ACHN (cell line): ENCODE measurements at regions not wholly inside any gene's neighbourhood (a gene's known extent, or its start where the extent isn't known, plus 50 kb on each side); places are given as distances from the start of the nearest gene placed in this dataset.

Experiments used
- DNase-seq: peaks from one replicate; pipeline ENCODE4 v3.0.0-alpha.2; 2015
- in situ Hi-C: cut with HindIII; loops from 2 replicates; pipeline ENCODE4 v1.10.0; 2017; ENCODE audit warnings: low sequenced_read_pairs, low pct_ligation_motif_present, low pct_unique_long_range_greater_than_20kb

DNA sequence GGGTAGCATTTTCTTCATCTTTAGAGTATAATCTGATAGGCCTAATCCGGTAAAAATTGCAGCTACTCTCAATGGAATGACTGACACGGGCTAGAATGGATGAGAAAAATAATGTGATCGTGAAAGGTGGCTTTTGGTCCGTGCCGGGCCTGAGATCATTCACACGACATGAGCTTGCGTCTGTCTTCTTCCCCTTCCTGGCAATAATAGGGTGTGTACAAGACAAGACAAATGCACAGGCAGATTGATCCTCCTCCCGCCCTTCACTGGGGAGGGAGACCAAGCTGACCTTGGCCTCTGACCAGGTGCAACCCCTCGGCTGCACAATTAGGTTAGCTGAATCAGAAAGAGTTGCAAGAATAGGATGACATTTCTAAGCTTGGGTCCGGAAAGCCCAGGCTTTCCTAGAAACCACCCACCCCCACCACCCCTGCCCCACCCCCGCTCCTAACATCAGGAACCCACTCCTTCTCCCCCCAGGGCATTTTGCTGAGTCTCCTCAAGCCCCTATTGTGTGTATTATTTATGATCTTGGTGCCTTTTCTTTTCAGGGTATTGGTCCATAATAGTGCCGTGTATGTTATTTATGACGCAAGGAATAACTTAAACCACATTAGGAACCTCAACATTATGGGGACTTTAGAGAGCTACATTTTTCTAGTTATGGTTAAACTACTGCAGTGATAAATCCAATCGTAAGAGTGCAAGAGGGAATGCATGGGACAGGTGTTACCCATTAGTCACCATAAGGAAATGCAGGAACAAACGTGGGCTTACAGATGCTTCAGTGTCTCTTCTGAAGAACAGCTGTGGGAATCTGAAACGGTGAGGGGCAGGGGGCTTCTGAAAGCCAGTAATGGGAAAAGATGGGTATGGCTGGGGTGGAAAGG, 540.1 kb upstream of the PSMD7 start:
- no peak for DNase-seq
- in situ Hi-C loops, result no loop called here

DNA sequence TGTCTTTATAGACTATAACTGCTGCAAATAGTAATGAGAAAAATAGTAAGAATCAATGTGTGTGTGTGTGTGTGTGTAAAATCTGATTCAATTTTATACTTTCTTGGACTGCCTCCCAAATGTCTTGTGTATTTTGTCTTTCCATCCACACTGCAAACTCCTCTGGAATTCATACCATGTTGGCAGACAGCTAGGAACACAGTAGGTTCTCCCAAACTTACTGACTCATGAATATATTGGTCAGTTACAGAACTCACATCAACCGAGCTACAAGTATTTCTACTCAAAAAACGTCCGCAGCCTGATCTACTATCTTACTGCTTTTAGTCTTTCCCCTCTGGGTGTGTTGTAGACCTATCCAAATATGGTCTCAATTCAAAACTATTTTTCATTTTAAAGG, 542.7 kb upstream of the PSMD7 start:
- DNase-seq, result no peak
- in situ Hi-C loops, result no loop called here

DNA sequence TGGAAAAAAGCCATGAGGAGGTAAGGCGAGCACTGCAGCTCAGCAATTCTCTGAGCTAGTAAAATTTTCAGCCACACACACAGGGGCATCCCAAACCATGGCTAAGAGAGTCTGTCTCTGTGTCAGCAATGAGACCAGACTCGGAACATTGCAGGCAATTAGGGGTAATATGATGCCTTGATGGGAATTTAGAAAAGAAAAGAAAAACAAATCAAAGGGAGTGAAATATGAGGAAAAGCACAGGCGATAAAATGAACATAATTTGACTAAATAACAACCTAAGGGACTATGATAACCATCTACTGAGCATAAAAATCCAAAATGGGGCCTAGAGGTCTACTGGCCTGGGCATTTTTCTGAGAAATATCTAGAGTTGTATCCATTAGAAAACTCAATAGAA, 546.0 kb upstream of the PSMD7 start:
- in situ Hi-C loops, result no loop called here
- DNase-seq, result no peak

DNA sequence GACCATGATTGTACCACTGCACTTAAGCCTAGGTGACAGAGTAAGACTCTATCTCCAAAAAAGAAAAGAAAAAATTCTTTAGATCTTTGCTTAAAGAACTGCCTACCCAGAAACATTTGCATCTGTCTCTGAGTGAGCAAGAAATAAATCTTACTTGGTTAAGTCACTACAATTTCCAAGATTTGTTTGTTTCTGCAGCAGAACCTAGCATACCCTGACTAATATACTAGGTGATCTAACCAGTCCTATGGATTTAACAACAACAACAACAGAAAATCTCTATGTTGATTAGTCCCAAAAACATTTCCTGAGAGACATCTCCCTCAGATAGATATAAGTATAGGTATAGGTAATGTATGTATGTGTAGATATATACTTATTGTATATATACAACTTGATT, 549.3 kb upstream of the PSMD7 start:
- no peak for DNase-seq
- in situ Hi-C loops, result no loop called here

DNA sequence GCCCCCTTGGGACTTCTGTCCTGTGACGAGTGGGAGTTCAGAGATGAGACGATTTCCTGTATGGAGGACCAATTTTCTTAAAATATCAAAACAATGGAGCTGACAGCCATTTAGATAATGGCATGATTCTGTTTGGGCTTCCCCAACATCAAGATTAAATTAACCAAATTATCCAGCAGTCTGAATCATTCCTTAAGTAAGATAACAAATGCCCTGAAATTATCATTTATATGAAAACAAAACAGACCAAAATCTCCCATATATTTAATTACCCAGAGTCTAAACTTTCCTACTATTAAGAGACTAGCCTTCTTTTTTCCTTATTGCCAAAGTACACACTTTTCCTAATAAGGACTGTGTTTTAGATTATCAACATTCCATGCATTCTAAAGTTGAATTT, 550.1 kb upstream of the PSMD7 start:
- no peak for DNase-seq
- in situ Hi-C loops, result no loop called here

DNA sequence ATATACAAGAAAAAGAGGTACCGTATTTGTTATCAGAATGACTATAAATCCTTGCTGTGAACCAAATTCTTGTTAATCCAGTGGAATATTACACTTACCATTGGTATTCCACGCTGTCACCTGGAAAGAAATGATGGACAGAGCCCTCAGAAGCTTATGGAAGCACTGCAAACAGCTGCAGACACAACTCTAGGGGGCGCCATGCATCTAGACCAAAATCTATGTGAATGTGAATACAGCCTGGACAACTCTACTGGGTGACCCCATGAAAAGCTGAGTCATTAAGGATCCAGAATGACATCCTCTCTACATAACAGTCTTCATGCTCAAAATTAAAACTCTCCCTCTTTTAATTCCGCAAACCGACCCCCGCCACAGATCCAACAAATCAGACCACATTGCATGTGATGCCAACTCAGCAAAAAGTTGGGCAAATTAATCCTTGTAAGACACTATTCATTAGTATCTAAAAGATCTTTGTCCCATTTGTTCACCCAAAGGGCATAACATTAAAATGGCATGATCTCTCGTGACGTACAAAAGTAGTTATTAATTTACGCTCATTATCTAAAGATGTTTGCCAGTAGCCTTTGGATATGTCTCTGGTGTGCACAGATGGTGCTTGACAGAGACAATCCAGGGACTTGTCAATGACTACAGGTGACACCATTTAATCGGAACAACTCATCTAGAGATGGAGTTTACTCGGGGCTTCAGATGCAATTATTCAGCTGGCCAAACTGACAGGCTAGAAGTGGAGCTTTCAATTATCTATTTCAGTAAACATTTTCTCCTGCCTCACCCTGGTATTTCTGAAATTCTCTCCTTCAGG, 552.7 kb upstream of the PSMD7 start:
- DNase-seq, result no peak
- in situ Hi-C loops, result no loop called here

DNA sequence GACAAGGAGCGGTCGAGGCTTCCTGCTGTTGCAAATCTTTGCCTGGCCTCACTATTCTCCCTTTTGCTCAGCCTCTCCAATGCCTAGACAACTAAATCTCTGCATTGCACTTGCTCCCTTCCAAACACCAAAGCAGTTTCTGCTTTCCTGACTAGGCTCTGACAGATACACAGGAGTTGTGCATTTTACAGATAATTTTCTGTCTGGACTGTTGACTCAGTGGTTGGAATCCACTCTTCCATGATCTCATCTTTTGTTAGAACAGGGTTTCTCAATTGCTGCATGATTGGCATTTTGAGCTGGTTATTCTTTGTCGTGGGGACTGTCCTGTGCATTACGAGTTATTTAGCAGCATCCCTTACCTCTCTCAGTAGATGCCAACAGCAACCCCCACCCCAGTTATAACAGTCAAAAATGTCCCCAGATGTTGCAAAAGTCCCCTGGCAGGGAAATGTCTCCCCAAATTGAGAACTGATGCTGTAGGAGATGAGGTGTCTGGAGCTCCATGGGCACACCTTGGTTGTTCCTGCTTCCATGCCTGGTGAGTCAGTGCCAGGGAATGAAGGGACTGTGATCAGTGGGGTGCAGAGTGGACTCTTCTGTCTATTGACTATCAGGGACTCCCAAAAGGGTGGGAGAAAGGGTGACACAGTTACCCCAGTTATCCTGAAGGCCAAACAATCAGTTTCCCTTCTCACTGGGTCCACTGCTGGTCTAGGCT, 557.4 kb upstream of the PSMD7 start:
- in situ Hi-C loops, result no loop called here
- no peak for DNase-seq

DNA sequence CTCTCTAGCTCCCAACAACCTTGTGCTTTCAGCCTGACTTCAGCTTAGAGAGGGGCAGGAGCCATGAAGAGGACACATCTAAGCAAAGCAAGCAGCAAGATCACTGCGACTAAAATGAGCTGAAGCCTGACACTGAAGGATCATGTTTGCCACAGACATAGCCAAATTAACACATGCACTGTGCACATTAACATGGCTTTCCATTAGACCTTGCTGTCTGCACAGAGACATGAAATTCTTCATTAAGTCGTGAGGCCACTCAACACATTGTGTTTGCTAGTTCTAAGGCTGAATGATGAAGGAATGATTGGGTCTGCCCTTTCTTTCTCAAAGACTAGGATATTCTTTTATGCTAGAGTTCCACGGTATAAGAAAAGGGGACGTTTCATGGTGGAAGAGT, 558.3 kb upstream of the PSMD7 start:
- in situ Hi-C loops, result no loop called here
- DNase-seq, result no peak

DNA sequence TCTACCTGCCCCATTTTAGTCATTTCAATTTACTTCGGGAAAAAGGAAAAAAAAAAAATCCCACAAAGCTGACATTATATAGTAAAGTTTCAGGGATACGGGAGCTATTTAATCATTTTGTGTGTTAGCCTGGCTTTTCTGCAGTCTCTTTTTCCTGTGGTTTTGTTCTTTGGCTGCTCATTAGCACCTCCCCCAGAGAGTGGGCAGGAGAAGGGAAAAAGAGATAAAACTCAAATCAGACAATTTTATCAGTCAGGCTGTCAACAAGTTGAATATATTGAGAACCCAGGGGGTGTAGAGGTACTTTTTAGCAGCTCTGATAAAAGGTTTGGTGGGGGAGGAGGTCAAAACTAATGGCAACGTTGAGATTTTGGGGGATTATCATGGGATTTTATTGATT, 559.0 kb upstream of the PSMD7 start:
- DNase-seq, result no peak

DNA sequence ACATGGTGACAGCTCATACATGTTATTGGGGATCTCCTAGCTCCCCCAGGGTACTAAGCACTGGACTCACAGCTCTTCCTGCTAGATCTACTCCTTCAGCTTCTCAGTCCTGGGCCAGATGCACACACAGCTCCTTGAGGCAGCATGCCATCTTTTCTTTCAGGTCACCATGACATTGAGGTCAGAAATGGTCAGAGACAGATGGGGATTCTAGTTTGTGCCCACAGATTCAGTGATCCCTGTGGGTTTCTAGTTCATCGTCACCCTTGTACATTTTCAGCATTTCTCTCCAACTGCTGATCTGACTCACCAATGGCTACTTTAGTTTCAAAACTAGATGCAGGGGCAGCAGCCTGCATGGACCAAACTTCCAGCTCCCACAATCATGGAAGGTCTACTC, 560.7 kb upstream of the PSMD7 start:
- in situ Hi-C loops, result no loop called here
- no peak for DNase-seq

More for the DNA sequence above, 559.0 kb upstream of the PSMD7 start:
- in situ Hi-C loops, result no loop called here

DNA sequence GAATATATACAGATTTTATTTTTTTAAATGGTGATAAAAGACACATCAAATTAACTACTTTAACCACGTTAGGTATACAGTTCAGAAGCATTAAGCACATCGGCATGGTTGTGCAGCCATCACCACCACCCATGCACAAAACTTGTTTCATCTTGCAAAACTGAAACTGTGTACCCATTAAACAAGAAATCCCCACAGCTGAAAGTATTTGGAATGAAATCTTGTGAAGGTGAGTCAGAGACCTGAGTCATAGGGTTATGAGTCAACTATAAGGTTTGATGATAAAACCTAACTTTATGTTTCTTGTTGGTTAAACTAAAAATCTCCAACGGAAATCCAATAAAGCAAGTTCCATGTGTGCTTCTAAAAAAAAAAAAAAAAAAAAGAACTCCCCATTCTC, 561.6 kb upstream of the PSMD7 start:
- peak; percentile 80 for DNase-seq

DNA sequence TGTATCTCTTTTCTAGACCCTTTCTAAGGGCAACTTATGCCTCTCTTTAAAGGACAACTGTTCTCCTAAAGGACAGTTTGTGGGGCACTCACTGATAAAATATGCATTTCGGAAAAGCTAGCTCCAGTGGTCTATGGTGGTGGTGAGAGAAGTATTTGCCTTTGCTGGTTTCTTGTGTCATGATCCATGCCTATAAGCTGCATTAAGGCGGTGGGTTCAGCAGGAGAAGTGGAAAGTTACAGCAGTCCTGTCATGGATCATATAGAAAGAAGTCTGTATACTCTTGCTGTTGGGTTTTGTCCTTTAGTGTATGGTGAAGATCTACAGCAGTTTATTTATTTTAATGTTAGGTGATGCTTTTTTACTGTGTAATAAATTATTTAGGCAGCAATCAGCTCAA, 563.9 kb upstream of the PSMD7 start:
- DNase-seq, result no peak
- in situ Hi-C loops, result no loop called here

More for the DNA sequence above, 561.6 kb upstream of the PSMD7 start:
- in situ Hi-C loops, result no loop called here

DNA sequence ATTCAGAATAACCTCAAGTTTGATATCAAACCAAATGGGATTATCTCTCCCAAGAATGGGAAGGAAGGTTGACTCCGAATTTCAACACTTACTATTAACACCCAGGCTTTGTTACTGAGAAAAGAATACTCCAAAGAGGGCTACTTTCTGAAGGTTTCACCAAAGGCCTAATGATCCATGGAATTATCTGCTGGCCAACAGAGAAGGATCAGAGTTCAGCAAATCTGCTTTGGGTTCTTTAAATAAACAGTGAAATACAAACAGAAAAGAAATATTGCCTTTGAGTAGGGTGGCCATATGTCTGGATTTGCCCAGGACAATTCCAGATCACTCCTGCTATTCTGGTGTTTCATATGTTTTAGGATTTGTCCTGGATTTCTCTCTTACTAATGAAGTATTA, 564.5 kb upstream of the PSMD7 start:
- DNase-seq, result no peak
- in situ Hi-C loops, result no loop called here

DNA sequence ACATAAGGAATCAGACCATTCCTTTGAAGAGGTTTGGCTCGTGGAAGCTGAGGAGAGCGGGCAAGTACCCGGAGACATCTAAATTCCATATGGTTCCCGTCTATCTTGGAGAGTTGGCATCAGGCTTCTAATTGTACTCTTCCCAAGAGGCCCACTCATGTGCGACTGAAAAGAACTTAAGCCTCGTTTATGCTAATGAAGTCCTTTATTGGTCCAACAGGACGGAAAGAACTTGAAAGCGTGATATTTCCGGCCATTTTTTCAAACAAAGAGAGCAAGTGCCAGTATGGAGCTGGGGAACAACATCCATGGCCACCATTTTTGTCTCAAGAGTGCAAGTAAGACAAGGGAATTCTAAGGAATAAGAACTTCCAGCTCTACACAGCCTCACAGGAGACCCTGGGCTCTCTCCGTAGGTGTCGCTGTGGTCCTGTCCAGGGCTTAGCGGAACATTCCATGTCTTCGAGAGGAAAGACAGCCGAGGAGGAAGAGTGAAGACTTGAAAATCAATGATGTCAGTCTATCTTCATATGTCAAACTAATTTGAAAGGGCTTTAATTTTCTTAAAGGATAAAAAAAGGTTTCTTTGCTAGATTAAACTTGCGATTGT, 566.0 kb upstream of the PSMD7 start:
- in situ Hi-C loops, result no loop called here
- DNase-seq, result no peak

DNA sequence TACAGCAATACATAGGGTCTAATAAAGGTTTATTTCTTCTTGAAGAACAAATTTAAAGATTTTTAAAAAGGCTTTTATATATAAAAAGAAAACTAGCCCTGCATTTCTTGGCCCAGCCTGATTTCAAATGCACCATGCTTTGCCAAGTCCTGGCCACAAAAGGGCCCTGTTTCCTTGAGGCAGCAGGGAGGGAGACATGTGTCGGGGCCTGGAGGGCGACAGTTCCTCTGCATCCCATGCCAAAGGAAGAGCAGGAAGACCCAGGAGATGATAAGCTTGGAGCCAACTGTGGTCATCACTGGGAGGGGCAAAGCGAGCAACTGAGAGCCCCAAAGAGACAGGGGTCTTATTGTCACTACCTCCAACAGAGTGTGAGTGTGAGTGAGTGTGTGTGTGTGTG, 571.5 kb upstream of the PSMD7 start:
- no peak for DNase-seq
- in situ Hi-C loops, result no loop called here

DNA sequence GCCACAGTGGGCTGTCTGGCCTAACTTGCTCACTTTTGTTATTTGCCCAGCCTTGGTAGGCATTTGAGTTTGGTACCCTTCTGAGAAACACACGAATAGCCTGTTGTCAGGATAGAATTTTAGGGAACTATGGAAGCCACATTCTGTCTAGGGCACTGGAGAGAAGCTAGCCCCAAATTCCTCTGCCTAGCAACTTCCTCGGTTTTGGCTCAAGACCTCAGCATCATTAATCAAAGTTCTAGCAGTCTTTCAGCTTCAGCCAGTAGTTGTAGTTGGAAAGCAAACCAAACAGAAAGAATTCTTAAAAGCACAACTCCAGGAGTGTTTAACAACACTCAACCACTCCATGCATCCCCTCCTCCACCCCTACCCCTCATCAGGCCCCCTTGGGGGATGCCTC, 572.1 kb upstream of the PSMD7 start:
- DNase-seq, result no peak
- in situ Hi-C loops, result no loop called here

DNA sequence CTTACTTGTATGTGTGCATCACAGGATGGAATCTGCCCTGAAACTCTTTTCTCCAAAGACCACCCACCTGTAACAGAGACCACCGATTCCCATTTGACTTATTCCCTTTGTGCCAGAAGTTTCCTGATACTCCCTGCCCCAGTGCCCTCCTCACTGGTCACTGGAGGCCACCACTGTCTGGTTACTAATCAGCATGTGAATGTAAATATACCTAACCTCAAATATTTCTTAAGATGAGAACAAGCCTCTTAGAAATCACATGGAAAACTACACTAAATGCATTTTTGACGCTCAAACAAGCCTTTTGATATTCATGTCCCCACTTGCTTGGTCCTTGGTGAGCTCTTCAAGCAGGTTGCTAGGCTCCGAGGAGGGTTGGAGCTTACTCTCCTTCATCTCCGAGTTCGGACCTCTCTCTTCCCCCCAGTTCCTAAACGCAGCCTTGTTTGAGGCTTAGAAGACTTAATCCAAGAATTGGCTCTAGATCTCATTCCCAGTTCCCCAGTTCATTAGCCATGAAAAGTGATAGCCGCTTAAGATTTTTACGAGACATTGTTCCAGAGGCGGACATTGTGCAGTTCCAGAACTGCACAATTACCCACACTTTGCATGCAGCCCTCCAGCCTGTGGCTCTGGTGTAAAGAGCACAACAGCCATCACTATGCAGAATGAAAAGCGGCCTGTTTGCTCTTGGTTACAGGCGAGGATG, 579.2 kb upstream of the PSMD7 start:
- in situ Hi-C loops, result no loop called here
- DNase-seq, result no peak

DNA sequence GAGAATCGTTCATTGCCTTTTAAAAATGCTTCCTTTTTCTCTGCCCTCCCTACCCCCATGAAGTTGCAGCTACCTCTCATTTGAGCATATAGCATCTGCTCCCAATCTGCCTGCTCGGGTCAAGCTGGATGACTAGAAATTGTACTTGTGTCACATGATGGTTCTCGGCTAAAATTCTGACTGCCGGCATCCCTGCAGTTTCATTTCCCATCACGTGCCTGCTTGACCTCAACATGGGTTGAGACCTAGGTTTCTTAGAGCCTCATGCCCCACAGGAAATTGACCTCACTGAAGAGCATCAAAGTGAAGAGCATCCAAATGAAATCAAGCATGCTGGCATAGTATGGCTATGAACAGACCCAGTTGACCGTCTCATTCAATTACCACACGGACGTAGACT, 581.6 kb upstream of the PSMD7 start:
- in situ Hi-C loops, result no loop called here

More for the DNA sequence above, 581.6 kb upstream of the PSMD7 start:
- no peak for DNase-seq
